ENCODE measurements at regions not wholly inside any gene's neighbourhood (a gene's known extent, or its start where the extent isn't known, plus 50 kb on each side); places are given as distances from the start of the nearest gene placed in this dataset.
"Not testable (repeated sequence)": the region's sequence is repeated elsewhere in the genome, so short reads cannot be mapped to it uniquely, and the experiment has no call there.

- no peak for DNase-seq (ENCODE audit: low spot score)
Observed at GRCh38 chr1:117707371-117707770, 101.5 kb downstream of the TENT5C start.

- DNase-seq (ENCODE audit: low spot score) = no peak
Observed at GRCh38 chr1:117708323-117709248, 102.7 kb downstream of the TENT5C start.

GRCh38 chr1:117709249-117709691 is 103.4 kb downstream of the TENT5C start:
- DNase-seq (ENCODE audit: low spot score) = no peak

- DNase-seq (ENCODE audit: low spot score) = no peak
Observed at GRCh38 chr1:117710710-117711109, 104.9 kb downstream of the TENT5C start.

GRCh38 chr1:117712621-117713020 is 106.8 kb downstream of the TENT5C start:
- no peak for DNase-seq (ENCODE audit: low spot score)

- DNase-seq (ENCODE audit: low spot score) = no peak
Observed at GRCh38 chr1:117714546-117714945, 108.7 kb downstream of the TENT5C start.

- not testable (repeated sequence) for DNase-seq (ENCODE audit: low spot score)
Observed at GRCh38 chr1:117716030-117716429, 110.2 kb downstream of the TENT5C start.

GRCh38 chr1:117717980-117718379 is 112.1 kb downstream of the TENT5C start:
- DNase-seq (ENCODE audit: low spot score) = not testable (repeated sequence)

GRCh38 chr1:117718596-117718995 is 112.7 kb downstream of the TENT5C start:
- not testable (repeated sequence) for DNase-seq (ENCODE audit: low spot score)

- no peak for DNase-seq (ENCODE audit: low spot score)
Observed at GRCh38 chr1:117719004-117719403, 113.2 kb downstream of the TENT5C start.

- DNase-seq (ENCODE audit: low spot score) = no peak
Observed at GRCh38 chr1:117732065-117732797, 126.4 kb downstream of the TENT5C start.

GRCh38 chr1:117732956-117733355 is 127.1 kb downstream of the TENT5C start:
- no peak for DNase-seq (ENCODE audit: low spot score)

GRCh38 chr1:117734403-117734802 is 128.6 kb downstream of the TENT5C start:
- DNase-seq (ENCODE audit: low spot score) = no peak

- peak; percentile 5 for DNase-seq (ENCODE audit: low spot score)
Observed at GRCh38 chr1:117735045-117735992, 129.5 kb downstream of the TENT5C start.

- DNase-seq (ENCODE audit: low spot score) = no peak
Observed at GRCh38 chr1:117739504-117739903, 133.7 kb downstream of the TENT5C start.

GRCh38 chr1:117740496-117740895 is 134.6 kb downstream of the TENT5C start:
- no peak for DNase-seq (ENCODE audit: low spot score)

- DNase-seq (ENCODE audit: low spot score) = not testable (repeated sequence)
Observed at GRCh38 chr1:117746565-117746964, 140.7 kb downstream of the TENT5C start.

GRCh38 chr1:117747605-117748004 is 141.8 kb downstream of the TENT5C start:
- DNase-seq (ENCODE audit: low spot score) = no peak

GRCh38 chr1:117751321-117751720 is 145.5 kb downstream of the TENT5C start:
- DNase-seq (ENCODE audit: low spot score) = no peak

- no peak for DNase-seq (ENCODE audit: low spot score)
Observed at GRCh38 chr1:117752661-117753060, 146.8 kb downstream of the TENT5C start.

- no peak for DNase-seq (ENCODE audit: low spot score)
Observed at GRCh38 chr1:117753232-117753631, 147.4 kb downstream of the TENT5C start.

- DNase-seq (ENCODE audit: low spot score) = no peak
Observed at GRCh38 chr1:117753652-117754051, 147.8 kb downstream of the TENT5C start.
